PC-9 (cell line): ENCODE measurements at regions not wholly inside any gene's neighbourhood (a gene's known extent, or its start where the extent isn't known, plus 50 kb on each side); places are given as distances from the start of the nearest gene placed in this dataset.

ENCODE experiments used
- BruUV-seq: library from RNA; stranded (reverse); fragments of 400-500 nt; replicated peaks from 2 replicates; lab custom pipeline; 2021; lab: Mats Ljungman, UMichigan
- CTCF ChIA-PET: fragments of 300-600 bp; sonication (Branson Sonifier 250); formaldehyde crosslinking; loops from one replicate; lab custom pipeline; 2022; ENCODE audit warnings: antibody characterized with exemption; lab: Charles Lee
- POLR2A ChIA-PET: fragments of 300-600 bp; sonication (Branson Sonifier 250); formaldehyde crosslinking; loops from one replicate; lab custom pipeline; 2022; ENCODE audit warnings: antibody characterized with exemption; ENCODE audit not compliant: unreplicated experiment; lab: Charles Lee
- DNase-seq, 2 experiments: peaks; one replicate each; pipeline versions ENCODE4 v3.0.0 to v3.0.0-alpha.2; 2015 to 2022; ENCODE audit warnings: mixed read lengths in 1 of 2
- H2AFZ ChIP-seq: fragments of 200-600 bp; sonication (generic); 2 replicates; pipeline ENCODE4 v1.8.1; 2017; ENCODE audit warnings: antibody characterized with exemption
- H3F3A ChIP-seq: fragments of 200-600 bp; sonication (generic); 2 replicates; pipeline ENCODE4 v1.8.1; 2017; ENCODE audit warnings: antibody characterized with exemption, mild to moderate bottlenecking, low read depth; ENCODE audit not compliant: insufficient read depth
- H3K27ac ChIP-seq: fragments of 200-600 bp; sonication (generic); 2 replicates; pipeline ENCODE4 v1.6.1; 2016; ENCODE audit warnings: mixed run types
- H3K27me3 ChIP-seq: fragments of 200-600 bp; sonication (generic); 2 replicates; pipeline ENCODE4 v1.6.1; 2016; ENCODE audit warnings: low read depth, mixed run types; ENCODE audit not compliant: insufficient read depth
- H3K36me3 ChIP-seq: fragments of 200-600 bp; sonication (generic); 2 replicates; pipeline ENCODE4 v1.6.1; 2016; ENCODE audit warnings: low read depth, mixed run types
- H3K4me1 ChIP-seq: fragments of 200-600 bp; sonication (generic); replicated peaks from 2 replicates; pipeline ENCODE4 v1.6.1; 2016; ENCODE audit warnings: mixed run types; ENCODE audit not compliant: insufficient read depth
- H3K4me2 ChIP-seq: fragments of 200-600 bp; sonication (generic); 2 replicates; pipeline ENCODE4 v1.6.1; 2017; ENCODE audit warnings: mixed run types
- H3K4me3 ChIP-seq: fragments of 200-600 bp; sonication (generic); 2 replicates; pipeline ENCODE4 v1.6.1; 2016; ENCODE audit warnings: mixed run types
- H3K79me2 ChIP-seq: fragments of 200-600 bp; sonication (generic); 2 replicates; pipeline ENCODE4 v1.6.1; 2017; ENCODE audit warnings: low read depth, mixed run types
- H3K9me2 ChIP-seq: fragments of 200-600 bp; sonication (generic); 2 replicates; pipeline ENCODE4 v1.8.1; 2017; ENCODE audit warnings: mild to moderate bottlenecking; ENCODE audit not compliant: insufficient read depth
- H3K9me3 ChIP-seq: fragments of 200-600 bp; sonication (generic); 2 replicates; pipeline ENCODE4 v1.8.1; 2016; ENCODE audit warnings: low read depth; ENCODE audit not compliant: insufficient read depth
- H4K20me1 ChIP-seq: fragments of 200-600 bp; sonication (generic); 2 replicates; pipeline ENCODE4 v1.8.1; 2017; ENCODE audit not compliant: insufficient read depth
- EZH2 ChIP-seq: fragments of 200-600 bp; sonication (generic); IDR thresholded peaks from 2 replicates; pipeline ENCODE4 v1.8.0; 2017; ENCODE audit warnings: antibody characterized with exemption, low read depth
- intact Hi-C: fragments of 100-400 bp; cut with micrococcal nuclease; formaldehyde crosslinking; loops from one replicate; pipeline ENCODE4 v1.10.0; 2022; ENCODE audit not compliant: unreplicated experiment
- TF ChIP-seq, protein P1 (sequence below): fragments of 200-600 bp; sonication (generic); conservative IDR thresholded peaks from 2 replicates; pipeline ENCODE4 v1.6.1; 2017; ENCODE audit warnings: mixed run types, antibody characterized with exemption, mild to moderate bottlenecking, moderate library complexity

DNA sequence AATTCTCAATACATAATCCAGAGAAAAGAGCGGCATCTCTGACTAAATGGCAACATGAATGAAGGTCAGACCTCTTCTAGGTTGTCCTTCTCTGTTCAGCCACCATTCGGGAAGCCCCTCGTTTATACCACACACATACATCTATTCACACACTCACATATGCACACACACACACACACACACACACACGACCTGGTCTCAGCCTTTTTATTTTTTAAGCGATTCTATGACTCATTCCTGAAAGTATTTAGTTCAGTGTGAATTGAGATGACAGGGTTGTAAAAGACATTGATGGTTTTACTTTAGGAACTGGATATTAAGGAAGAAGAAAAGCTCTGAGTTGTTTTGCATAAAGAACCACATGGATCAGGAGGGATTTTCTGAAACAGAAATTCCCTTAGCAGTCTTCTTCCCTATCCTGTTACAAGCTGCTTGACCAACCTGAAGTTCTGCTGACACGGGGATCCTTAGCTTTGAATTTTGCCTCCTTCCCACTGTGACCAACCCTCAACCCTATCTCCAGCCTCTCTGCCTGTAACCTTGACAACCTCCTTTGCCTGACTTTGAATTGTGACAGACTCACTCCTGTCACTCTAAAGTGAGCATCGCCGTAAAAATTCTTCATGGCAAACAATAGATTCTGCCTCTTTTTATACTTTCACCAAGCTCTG is 383.1 kb upstream of the ESRRG start:
- Histone ChIP-seq H3K9me2 (no peaks in the 10 kb centered on the region), H3K36me3 (no peaks in the 10 kb centered on the region), H3K4me3 (no peak overlapping the region), H3F3A (no peaks in the 10 kb centered on the region), H3K4me1 (no peaks in the 10 kb centered on the region), H3K27ac (no peak overlapping the region), H2AFZ (no peak overlapping the region), H3K79me2 (no peaks in the 10 kb centered on the region), H3K9me3 (no peaks in the 10 kb centered on the region), H4K20me1 (no peaks in the 10 kb centered on the region), H3K4me2 (no peak overlapping the region), H3K27me3 (no peaks in the 10 kb centered on the region)
- TF ChIP-seq, protein P1, sequence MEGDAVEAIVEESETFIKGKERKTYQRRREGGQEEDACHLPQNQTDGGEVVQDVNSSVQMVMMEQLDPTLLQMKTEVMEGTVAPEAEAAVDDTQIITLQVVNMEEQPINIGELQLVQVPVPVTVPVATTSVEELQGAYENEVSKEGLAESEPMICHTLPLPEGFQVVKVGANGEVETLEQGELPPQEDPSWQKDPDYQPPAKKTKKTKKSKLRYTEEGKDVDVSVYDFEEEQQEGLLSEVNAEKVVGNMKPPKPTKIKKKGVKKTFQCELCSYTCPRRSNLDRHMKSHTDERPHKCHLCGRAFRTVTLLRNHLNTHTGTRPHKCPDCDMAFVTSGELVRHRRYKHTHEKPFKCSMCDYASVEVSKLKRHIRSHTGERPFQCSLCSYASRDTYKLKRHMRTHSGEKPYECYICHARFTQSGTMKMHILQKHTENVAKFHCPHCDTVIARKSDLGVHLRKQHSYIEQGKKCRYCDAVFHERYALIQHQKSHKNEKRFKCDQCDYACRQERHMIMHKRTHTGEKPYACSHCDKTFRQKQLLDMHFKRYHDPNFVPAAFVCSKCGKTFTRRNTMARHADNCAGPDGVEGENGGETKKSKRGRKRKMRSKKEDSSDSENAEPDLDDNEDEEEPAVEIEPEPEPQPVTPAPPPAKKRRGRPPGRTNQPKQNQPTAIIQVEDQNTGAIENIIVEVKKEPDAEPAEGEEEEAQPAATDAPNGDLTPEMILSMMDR = no peak
- TF ChIP-seq EZH2 = no peak
- ChIA-PET CTCF (no interaction called here), POLR2A (no interaction called here)
- intact Hi-C loops = no loop called here
- no TSS peak for BruUV-seq
- no peak for DNase-seq

DNA sequence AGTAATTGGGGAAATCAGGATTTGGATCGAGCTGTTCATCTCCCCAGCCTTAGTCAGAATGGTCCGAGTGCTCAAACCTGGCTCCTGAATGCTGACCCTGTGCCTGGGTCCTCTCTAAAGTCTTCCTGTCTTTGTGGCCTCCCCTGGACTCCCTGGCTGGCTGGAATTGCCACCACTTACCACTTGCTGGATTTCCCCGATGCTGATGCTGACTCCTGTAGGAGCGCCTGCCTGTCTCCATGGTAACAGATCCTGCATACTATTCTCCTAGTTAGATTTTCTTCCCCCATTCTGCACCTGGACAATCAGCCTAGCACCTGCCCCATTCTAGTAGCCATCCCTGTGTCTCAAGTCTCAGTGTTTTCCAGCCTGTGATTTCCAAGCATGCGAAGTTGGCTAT is 382.2 kb upstream of the ESRRG start:
- no peak overlapping the region for H3K27ac ChIP-seq
- no peak overlapping the region for H3K4me3 ChIP-seq
- no TSS peak for BruUV-seq
- H3K36me3 ChIP-seq = no peaks in the 10 kb centered on the region
- no peaks in the 10 kb centered on the region for H3K9me2 ChIP-seq
- no peaks in the 10 kb centered on the region for H4K20me1 ChIP-seq
- no peak overlapping the region for H3K4me2 ChIP-seq
- no peaks in the 10 kb centered on the region for H3F3A ChIP-seq
- no peak overlapping the region for H2AFZ ChIP-seq
- no peaks in the 10 kb centered on the region for H3K27me3 ChIP-seq
- no peaks in the 10 kb centered on the region for H3K9me3 ChIP-seq
- intact Hi-C loops = no loop called here
- ChIA-PET CTCF (no interaction called here), POLR2A (no interaction called here)
- H3K79me2 ChIP-seq = no peaks in the 10 kb centered on the region
- no peak for DNase-seq
- H3K4me1 ChIP-seq = no peaks in the 10 kb centered on the region
- no peak for TF ChIP-seq EZH2
- TF ChIP-seq, protein P1 = no peak

DNA sequence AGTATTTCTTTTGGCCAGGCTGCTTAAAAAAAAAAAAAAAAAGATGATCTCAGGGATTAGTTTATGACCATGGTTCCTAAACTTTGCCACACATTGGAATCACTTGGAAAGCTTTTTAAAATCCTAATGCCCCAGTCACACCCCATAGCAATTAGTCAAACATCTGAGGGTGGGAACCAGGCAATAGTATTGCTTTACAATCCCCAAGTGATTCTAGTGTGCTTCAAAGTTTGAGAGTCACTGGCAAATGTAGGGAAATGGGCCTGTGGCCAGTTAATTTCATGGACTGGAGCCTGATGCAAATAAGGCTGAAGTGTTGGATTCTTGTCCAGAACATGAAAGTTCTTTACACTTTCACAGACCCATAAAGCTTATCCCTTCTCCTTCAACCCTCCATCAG is 374.6 kb upstream of the ESRRG start:
- Histone ChIP-seq H3K27ac (no peak overlapping the region), H3K79me2 (no peaks in the 10 kb centered on the region), H3K4me1 (no peaks in the 10 kb centered on the region), H3K9me2 (no peaks in the 10 kb centered on the region), H3K9me3 (no peaks in the 10 kb centered on the region), H2AFZ (no peak overlapping the region), H3K4me3 (no peak overlapping the region), H4K20me1 (no peaks in the 10 kb centered on the region), H3K27me3 (no peaks in the 10 kb centered on the region), H3K36me3 (no peaks in the 10 kb centered on the region), H3K4me2 (no peak overlapping the region), H3F3A (no peaks in the 10 kb centered on the region)
- DNase-seq = no peak
- CTCF ChIA-PET = no interaction called here
- BruUV-seq = no TSS peak
- TF ChIP-seq EZH2 = no peak
- TF ChIP-seq, protein P1 = no peak
- POLR2A ChIA-PET = no interaction called here
- intact Hi-C loops = no loop called here
